GM21423 (cell line): ENCODE measurements at regions not wholly inside any gene's neighbourhood (a gene's known extent, or its start where the extent isn't known, plus 50 kb on each side); places are given as distances from the start of the nearest gene placed in this dataset.
A peak's percentile ranks its signal among the peaks of the same experiment; 100 is the strongest.

Source experiments
- ATAC-seq: cut with Tn5 transposase; IDR thresholded peaks from one replicate; pipeline ENCODE4 v1.9.1; 2021; ENCODE audit warnings: mild to moderate bottlenecking, moderate library complexity; ENCODE audit not compliant: unreplicated experiment

GRCh38 chr16:79543219-79543618 lies 57.3 kb downstream of the MAF start:
- no peak for ATAC-seq

DNA sequence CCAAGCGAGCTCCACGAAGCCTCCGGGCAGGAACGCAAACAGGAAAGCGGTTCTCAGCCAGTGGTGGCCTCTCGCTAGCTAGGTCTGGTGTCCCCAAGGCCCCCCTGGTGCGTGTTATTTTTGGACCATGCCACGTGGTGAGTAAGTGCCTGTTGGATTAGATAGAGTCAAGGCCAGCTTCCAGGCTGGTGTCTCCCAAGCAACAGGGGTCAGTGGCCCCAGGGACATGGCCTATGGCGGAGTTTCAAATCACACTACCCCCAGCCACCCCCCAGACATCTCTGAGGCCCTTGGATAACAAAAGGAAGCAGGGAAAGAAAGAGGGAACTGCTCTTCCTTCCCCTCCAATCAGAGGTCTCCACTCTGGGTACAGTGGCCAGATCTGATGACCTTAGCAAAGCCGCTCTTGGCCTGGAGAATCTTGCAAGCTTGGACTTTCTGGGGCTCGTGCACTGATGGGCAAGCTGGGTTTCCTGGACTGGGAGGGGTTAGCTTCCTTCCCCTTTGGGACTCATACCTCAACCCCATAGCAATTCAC lies 58.2 kb downstream of the MAF start:
- ATAC-seq = no peak

DNA sequence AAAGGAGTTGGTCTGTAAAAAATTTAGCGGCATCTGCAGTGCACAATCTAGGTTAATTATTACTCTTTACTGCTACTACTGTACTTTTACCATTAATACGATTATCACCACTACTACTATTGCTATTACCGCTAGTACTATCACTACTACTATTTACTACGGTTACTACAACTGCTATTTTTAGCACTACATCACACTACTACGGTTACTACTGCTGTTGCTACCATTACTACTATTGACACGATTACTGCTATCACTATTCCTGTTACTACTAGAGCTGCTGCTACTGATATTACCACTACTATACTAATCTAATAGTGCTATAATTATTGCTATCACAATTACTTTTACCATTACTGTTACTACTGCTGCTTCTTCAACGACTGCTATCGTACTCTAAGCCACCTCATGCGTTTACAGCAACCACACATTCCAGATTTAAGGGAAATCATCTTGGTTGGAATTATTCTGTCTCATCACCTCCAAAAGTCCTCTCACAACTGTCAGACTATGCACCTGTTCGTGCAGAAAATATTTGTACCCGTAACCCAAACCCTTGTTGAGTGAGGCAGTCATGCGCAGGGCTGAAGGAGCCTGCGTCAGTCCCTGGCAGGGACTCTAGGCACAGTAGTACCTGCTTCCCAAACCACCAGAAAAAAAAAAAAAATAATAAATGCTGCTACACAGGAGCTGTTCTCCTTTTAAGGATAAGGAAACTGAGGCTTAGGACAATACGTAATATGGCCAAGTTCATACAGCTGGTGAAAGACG lies 59.5 kb downstream of the MAF start:
- no peak for ATAC-seq

GRCh38 chr16:79537584-79537983 lies 63.0 kb downstream of the MAF start:
- no peak for ATAC-seq

- ATAC-seq = no peak
These were observed 63.6 kb downstream of the MAF start for GRCh38 chr16:79536958-79537357.

DNA sequence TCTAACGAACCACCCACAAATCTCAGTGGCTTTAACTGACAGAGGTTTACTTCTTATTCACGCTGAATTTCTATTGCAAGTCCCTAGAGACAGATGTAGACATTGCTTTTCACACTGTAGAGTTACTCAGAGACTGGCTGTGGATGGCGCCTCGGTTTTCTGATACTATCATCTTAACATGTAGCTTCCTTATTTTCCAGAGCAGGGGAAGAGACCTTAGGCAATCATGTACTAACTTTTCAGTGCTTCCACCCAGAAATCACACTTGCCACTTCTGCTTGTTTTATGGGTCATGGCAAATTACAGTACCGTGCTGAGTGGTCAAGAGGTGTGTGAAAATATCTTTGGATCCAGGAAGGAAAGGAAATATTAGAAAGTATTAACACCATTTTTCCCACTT lies 65.4 kb downstream of the MAF start:
- ATAC-seq = no peak

DNA sequence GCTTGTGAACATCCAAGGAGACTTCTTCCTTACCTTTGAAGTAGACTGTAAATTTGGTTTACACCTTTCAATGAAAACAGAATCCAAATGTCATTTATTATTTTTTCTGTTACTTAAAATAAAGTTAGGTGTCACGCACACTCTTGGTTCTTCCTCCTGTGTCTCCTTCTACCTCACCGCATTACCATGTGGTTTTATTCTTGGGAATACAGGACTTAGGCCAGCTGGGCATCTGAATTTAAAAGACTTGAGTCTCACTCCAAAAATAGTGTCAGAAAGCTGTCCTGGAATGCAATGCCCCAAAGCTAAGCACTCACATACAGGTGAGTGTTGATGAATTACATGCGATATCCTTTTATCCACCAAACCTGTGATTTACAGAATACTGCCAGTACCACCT lies 66.4 kb downstream of the MAF start:
- no peak for ATAC-seq

GRCh38 chr16:79533292-79533691 lies 67.2 kb downstream of the MAF start:
- no peak for ATAC-seq

DNA sequence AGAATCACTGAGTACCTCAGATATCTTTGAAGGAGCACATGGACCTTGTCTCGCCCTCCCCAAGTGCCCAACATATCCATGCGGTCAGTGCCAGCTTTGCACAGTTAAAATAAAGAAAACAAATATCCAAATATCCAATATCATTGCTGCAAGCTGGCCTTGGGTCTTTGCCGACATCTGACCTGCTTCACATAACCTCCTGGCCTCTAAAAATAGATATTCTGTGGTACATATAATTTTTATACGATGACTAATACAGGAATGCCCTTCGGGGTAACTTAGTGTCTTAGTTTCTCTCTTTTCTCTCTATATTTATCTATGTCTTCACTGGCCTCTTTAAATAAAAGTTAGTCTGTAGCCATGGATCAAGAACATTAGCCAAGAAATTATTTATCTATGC lies 67.8 kb downstream of the MAF start:
- ATAC-seq = no peak

- ATAC-seq = no peak
These were observed 68.3 kb downstream of the MAF start for GRCh38 chr16:79532273-79532672.

GRCh38 chr16:79528338-79528737 lies 72.2 kb downstream of the MAF start:
- ATAC-seq = no peak

GRCh38 chr16:79523971-79524370 lies 76.6 kb downstream of the MAF start:
- no peak for ATAC-seq

DNA sequence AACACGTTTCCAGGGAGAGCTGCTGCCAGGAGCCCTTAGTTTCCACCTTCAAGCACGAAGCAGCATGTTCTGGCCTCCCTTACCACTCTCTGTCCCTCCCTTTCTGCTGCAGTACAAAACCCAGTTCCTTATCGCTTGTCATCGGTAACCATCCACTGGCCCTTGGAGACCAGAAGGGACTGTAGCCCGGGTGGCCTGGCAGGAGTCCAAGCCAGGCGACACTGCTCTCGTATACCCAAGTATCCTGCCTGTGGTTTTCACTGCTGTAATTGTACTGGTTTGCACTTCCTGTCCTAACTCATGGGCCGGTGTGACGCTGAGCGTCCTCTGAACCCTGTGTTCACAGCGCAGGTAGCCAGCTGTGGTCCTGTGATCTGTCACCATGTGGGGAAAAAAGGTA lies 81.1 kb downstream of the MAF start:
- ATAC-seq = peak; percentile 92

- no peak for ATAC-seq
These were observed 83.4 kb downstream of the MAF start for GRCh38 chr16:79517156-79517555.

DNA sequence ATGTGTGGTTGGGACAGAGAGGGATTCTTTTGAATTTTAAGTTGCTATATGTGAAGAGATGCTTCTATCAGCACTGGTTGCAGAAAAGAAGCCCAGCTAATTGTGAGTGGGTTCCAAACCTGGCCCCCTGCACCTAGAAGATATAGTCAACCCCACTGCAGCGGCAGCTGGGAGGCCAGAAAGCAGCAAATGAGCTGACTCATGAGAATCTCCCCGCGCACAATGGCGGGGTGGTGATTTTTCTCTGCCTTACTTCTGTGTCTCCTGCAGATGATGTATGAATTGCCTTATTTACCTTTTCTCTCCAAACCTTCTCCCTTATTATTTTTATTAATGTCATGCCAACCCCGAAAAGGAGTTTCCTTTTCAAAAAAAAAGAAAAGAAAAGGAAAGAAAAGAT lies 89.7 kb downstream of the MAF start:
- ATAC-seq = no peak

- ATAC-seq = no peak
These were observed 90.6 kb downstream of the MAF start for GRCh38 chr16:79509906-79510305.

DNA sequence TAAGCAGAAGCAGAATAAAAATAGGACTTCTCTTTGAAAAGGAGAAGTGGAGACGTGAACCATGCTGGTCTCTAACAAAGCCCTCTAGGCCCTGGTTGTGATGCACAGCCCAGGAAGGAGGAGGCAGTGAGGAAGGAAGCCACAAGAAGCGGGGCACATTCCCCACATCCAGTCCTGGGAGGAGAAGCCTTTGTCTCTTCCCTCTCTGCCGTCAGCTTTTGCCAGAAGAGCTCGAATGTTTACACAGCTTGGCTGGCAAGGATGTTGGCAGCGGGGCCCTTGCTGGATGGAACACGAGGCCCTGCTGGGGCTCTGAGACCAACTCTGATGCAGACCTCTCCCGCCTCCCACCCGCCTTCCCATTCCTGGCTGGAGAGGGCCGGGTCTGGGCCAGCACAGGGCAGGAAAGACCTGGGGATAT lies 91.3 kb downstream of the MAF start:
- ATAC-seq = no peak

DNA sequence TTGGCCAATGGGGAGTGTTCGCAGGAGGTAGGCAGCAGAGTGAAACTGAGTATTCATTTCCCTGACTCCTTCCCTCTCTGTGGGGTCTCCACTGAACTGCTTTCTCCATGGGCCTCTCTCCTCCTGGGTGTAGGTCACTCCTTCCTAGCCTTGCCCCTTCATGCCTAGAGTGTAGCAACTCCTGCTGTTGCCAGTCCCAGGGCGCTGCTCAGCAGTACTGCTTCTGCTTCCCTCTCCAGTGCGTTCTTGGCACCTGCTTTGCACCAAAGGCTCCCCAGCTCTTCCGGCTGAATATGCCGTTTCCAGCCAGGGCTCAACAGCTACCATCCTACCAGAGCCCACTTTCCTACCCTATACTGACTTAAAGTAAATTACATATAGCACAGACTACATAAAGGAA lies 92.2 kb downstream of the MAF start:
- no peak for ATAC-seq

- ATAC-seq = no peak
These were observed 95.2 kb downstream of the MAF start for GRCh38 chr16:79505344-79505743.

DNA sequence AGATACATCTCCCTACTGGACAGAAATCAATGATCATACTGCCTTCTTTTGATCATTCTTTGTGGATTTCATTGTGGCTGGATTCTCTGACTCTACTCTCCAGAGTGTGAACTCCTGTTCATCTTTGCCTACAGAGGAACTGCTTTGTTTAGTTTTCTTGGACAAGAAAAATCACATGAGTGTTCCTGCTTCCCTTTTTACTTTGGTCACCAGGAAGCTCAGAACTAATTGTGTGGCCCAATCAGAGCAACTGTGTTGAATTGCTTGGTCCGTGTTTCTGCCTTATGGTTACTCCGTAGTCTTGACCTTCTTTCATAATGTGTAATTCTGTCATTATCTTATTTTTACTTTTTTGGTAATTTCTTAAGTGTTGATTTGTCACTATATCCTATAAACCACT lies 97.0 kb downstream of the MAF start:
- ATAC-seq = no peak

- ATAC-seq = no peak
These were observed 99.1 kb downstream of the MAF start for GRCh38 chr16:79501446-79501845.

- ATAC-seq = no peak
These were observed 99.7 kb downstream of the MAF start for GRCh38 chr16:79500866-79501265.

DNA sequence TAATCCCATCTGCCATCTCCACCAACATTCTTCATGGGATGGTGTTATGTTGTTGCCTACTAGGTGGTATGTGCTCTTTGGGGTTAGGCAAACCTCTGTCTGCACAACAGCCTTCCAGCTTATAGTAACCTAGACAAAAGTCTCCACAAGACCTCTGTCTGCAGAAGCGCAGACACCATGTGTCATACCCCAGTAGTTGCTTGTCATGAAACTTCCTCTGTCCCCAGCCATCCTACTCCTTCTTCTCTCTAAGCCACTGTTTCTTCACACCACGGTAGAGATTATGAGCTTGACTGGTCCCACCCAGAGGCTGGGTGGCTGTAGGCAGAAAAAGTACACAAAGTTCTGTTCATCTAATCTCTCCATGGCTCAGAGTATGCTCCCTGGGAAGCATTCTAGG lies 100.3 kb downstream of the MAF start:
- no peak for ATAC-seq
